Activated CD4-positive, CD25-positive, alpha-beta regulatory T cell (primary cell): ENCODE measurements at regions not wholly inside any gene's neighbourhood (a gene's known extent, or its start where the extent isn't known, plus 50 kb on each side); places are given as distances from the start of the nearest gene placed in this dataset.
"Not testable (repeated sequence)": the region's sequence is repeated elsewhere in the genome, so short reads cannot be mapped to it uniquely, and the experiment has no call there.

Experiments
- DNase-seq, 4 experiments: peaks; one replicate each; lab custom pipeline; 2025; lab: John Stamatoyannopoulos, UW

DNA sequence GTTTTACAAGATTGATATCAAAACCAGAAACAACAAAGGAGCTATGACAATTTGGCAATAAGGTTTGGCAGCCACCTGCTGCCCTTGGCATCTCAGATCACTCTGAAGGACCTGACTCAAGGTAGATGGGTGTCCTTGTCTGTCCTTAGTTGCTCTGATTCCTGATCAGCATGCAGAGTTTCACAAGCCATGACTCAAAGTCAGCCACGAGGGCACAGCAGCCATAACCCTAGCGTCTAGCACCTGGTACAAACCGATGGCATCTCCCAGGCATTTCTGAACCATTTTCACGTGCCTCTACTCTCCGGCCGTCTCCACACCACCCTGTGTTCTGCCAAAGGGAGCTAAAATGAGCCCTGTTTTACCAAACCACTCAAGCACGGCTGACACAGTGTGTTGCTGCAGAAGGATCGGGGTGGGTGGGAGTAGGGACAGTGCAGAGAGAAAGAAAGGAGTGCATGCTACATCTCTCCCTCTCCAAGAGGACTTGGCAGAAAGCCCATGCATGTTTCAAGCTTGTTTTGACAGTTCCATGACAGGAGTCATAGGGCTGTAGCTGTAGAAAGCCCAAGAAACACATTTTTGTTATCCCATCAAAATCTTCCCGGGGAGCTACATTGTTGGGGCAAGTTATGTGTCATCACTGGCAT, 297.3 kb downstream of the ABCC12 start:
- DNase-seq: no peak

DNA sequence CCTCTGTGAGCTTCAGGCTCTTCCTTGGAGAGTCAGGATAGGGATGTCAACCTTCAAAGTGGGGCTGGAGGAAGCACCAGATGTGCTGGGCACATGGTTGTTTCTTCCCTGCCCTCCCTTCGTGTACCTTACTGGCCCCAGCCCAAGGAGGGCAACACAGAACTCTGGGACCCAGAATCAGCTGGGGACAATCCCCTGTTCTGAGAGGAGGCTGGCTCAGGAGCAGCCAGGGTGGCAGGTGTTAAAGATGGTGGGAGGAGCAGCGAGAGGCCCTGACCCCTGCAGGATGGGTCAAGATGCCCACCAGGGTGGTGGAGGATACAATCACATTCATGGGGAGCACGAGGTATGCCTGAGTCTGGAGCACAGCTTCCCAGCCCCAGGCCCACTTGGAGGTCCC, 300.4 kb downstream of the ABCC12 start:
- no peak for DNase-seq

DNA sequence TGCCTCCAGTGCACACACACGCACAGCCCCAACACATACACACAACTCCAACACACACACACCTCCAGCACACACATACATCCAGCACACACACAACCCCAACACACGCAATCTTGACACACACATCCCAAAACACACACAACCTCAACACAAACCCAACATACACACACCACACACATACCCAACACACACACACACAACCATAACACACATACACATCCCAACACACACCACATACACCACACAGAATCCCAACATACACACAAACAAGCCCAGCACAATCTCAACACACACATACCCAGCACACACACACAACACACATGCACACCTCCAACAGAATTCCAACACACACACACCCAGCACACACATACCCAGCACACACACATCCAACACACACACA, 301.1 kb downstream of the ABCC12 start:
- DNase-seq: no peak

- DNase-seq: no peak
These were observed 302.8 kb downstream of the ABCC12 start for GRCh38 chr16:47852991-47853390.

DNA sequence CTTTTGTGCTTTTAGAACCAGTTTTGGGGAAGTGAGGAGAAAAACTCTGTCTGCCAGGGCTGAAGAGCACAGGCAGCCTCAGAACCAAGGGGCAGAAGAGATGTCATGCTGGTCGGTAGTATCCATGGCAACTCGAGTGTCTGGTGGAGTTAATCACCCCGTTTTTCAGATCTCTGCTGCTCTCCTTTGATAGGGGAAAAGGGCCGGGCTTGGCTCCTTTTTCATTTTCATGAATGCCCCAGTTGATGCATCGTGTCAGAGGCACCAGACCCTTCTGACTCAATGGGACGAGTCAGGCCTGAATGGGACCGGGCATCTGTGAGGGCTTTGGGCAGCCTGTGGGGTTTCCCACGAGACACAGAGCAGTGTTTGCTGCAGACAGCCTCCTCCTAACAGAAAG, 304.6 kb downstream of the ABCC12 start:
- no peak for DNase-seq

GRCh38 chr16:47849736-47850135, 306.1 kb downstream of the ABCC12 start:
- no peak for DNase-seq

- DNase-seq: no peak
These were observed 307.2 kb downstream of the ABCC12 start for GRCh38 chr16:47848421-47849109.

GRCh38 chr16:47847220-47847970, 308.4 kb downstream of the ABCC12 start:
- no peak for DNase-seq

- DNase-seq: no peak
These were observed 321.2 kb downstream of the ABCC12 start for GRCh38 chr16:47834485-47835024.

DNA sequence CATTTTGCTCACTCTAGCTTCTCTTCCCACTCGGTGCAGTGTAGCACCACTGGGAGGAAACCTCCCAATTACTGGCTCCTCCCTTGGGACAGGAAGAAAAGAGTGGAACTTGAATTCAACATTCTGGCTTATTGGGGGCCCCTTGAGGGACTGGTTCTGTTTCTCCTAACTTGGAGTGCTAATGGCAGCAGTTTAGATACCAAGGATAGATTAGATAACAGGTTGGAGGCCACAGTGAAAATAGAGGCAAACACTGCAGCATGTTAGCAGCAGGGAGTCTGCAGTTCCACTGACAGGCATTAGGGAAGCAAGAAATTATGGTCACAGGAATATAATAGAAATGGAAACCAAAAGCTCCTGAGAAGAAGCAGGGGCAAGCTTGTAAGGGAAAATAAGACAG, 322.0 kb downstream of the ABCC12 start:
- DNase-seq: no peak

DNA sequence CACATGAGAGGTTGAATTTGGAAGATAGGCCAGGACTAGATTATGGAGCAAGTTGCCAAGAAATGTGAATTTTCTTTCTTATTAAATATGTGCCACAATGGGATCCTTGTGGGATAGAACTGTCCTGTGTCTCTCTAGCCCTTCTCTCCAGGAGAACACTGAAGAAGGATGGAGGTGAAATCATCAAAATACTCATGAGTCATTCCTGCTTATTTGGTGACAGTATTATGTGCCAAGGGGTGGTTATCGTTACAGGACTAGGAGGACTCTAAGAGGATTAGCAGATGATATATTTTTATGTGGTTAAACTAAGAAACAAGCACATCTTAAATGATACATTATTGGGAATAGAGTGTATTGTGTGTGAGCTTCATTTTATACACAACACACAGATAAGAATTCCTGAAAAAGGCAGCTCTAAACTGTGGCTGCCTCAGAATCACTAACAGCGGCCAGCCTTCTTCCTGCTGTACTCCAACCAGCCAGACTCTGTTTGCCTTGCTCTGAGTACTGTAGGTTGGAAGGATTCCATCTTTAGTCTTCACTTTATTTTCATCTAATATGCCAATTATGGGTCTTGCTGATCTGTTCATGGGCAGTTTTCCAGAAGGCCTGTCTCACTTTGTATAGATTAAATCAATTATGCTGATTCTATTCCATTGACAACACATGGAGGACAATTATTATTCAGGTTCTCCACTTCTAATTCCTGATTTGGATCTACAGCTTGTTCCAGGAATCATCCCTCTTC, 325.8 kb downstream of the ABCC12 start:
- DNase-seq: no peak

GRCh38 chr16:47826070-47826469, 329.7 kb downstream of the ABCC12 start:
- DNase-seq: no peak

DNA sequence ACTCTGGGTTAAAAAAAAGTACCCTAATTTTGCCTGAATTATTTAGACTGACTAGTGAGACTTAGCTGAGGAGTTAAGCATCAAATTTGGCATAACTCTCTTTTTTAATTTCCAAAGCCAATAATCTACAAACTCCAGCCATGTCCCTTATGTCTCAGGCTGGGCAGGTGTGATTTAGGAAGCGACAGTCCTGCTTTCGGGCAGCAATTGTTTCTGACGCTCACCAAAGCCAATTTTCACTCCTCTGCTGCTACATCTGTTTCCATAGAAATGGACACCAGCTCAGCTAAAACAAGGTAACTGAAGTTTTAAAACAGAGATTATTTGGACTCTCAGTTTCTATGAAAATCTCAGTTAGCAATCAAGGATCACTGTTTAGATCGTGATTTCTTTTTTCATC, 338.7 kb downstream of the ABCC12 start:
- DNase-seq: no peak

- no peak for DNase-seq
These were observed 339.3 kb downstream of the ABCC12 start for GRCh38 chr16:47816511-47816910.

DNA sequence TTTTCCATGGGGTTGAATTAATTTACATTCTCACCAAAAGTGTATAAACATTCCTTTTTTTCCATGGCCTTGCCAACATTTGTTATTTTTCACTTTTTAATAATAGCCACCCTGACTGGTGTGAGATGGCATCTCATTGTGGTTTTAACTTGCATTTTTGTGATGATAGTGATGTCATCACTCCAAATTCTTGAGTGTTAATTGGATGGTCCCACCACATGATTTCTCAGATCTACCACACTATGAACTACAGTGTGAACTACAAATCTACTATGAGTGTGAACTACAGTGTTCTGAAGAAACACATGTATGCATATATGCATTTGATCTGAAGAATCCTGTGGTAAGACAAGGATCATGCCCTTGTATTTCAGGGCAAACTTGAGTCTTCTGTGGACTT, 340.1 kb downstream of the ABCC12 start:
- DNase-seq: no peak

- not testable (repeated sequence) for DNase-seq
These were observed 344.0 kb downstream of the ABCC12 start for GRCh38 chr16:47811758-47812157.

DNA sequence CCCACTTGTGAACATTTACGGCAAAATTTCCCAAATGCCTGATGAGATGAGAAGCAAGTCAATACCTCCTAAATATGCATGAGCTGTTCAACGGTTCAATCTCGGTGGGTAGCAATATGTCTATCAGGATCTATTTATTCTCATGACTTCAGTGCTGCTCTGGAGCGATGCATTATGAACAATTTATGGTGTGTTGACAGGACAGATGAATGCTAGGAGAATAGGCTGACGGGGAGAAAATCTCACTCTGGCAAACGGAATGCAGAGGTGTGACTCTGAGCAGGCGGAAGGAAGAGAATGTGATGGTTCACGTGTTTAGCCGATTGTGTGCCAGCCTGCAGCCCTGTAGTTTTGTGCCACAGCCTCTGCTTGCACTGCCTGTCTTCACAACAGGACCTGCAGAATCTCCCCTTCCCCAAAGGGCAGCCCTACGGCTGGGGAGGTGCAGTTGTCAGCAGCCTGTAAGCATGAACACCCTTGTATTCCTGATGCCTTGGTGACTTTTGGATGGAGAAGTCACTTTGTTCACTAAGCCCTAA, 345.2 kb downstream of the PHKB start:
- DNase-seq: no peak

DNA sequence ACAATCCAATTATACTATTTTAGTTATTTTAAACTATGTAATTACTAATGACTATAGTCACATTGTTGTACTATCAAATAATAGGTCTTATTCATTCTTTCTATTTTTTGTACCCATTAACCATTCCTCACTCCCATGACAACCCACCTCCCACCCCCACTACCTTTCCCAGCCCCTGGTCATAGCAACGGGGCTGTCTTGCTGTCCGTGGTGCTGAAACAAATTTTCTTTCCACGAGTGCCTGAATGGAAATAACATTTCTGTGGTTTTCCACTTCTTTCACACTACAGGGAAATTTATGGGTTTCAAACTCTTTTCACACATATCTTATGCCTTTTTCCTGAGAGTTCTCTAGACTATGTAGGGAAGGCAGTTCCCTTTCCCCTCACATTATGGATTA, 326.6 kb downstream of the PHKB start:
- DNase-seq: no peak

GRCh38 chr16:47781673-47782072, 320.5 kb downstream of the PHKB start:
- no peak for DNase-seq

DNA sequence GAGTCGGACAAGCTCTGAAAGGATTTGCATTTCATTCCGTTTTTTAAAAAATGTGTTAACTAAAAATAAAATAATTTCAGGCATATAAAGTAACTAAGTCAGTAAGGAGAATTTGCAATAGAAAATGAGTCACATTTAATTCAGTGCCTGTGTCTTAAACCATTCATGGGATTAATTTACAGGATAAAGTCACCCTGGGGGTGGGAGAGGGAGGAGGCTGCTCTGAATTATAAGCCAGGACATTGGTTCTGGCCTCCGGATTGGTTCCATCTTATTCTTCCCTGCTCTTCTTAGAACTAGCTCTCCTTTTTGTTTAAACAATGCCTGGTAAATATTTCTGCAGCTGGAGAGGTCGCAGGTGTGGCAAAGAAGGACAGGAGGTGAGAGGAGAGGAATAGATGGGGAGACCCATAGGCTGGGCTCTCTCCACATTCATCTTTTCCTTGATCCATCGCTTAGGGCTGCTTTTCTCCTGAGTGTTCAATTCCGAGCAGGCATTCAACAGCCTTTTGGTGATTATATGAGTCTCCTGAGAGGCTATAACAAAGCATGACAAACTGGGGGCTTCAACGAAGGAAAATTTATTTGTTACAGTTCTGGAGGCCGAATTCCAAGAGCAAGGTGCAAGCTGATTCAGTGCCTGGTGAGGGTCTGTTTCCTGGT, 319.2 kb downstream of the PHKB start:
- no peak for DNase-seq
